ENCODE measurements at regions not wholly inside any gene's neighbourhood (a gene's known extent, or its start where the extent isn't known, plus 50 kb on each side); places are given as distances from the start of the nearest gene placed in this dataset.

GRCh38 chr2:125852364-125852763 lies 803.6 kb upstream of the GYPC start:
- no peaks in the 10 kb centered on the region for H3K4me1 Mint-ChIP-seq
- H3K4me3 Mint-ChIP-seq: no peak overlapping the region
- H3K27me3 Mint-ChIP-seq: no peaks in the 10 kb centered on the region

DNA sequence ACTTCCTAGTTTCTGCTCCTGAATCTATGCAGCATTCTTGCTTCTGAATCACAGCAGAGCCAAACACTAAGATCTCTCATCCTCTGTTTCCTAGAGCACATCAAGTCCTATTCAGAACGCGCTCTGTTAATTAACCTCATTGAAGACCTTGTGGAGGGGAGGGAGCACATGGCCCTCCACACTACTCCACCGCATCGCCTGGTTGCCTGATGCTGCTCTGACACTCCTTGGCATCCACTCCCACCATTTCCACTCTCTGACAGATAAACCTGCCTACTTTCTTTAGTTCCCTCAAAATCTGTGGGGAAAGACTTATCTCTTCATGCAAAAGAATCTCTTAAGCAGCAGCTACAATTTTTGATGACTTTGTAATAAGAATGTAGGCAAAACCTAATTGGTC lies 802.3 kb upstream of the GYPC start:
- peaks cover 2% of the 10 kb centered on the region for H3K36me3 Mint-ChIP-seq
- H3K4me3 Mint-ChIP-seq: no peak overlapping the region
- H3K9me3 Mint-ChIP-seq: peaks cover 0 to 12% (median 4%) of the 10 kb centered on the region in 3 donors
- no peaks in the 10 kb centered on the region for H3K27me3 Mint-ChIP-seq
- no peak overlapping the region for H3K27ac Mint-ChIP-seq
- H3K4me1 Mint-ChIP-seq: no peaks in the 10 kb centered on the region

More at GRCh38 chr2:125852364-125852763, 803.6 kb upstream of the GYPC start:
- no peak overlapping the region for H3K27ac Mint-ChIP-seq
- H3K9me3 Mint-ChIP-seq: peaks cover 0 to 12% (median 4%) of the 10 kb centered on the region in 3 donors
- H3K36me3 Mint-ChIP-seq: peaks cover 2% of the 10 kb centered on the region

DNA sequence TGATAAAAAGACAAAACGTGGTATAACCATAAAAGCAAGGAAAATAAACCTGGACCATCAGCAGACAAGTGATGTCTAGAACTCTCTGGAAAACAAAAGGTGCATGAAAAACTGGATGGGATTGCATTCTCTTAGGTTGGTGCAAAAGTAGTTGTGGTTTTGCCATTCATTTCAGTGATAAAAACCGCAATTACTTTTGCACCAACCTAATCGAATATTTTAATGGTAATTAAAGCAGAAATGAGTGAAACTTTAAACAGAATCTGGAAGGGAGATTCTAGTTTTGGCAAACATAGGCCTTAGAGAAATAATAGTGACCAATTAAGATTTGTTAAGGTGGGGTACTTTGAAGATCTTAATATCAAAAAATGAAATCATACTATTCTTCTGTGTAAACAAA lies 800.8 kb upstream of the GYPC start:
- H3K9me3 Mint-ChIP-seq: peaks cover 0 to 12% (median 4%) of the 10 kb centered on the region in 3 donors
- no peak overlapping the region for H3K4me3 Mint-ChIP-seq
- H3K4me1 Mint-ChIP-seq: no peaks in the 10 kb centered on the region
- H3K27ac Mint-ChIP-seq: no peak overlapping the region
- no peaks in the 10 kb centered on the region for H3K27me3 Mint-ChIP-seq
- peaks cover 2% of the 10 kb centered on the region for H3K36me3 Mint-ChIP-seq

GRCh38 chr2:125857971-125858794 lies 797.8 kb upstream of the GYPC start:
- H3K27ac Mint-ChIP-seq: no peak overlapping the region
- H3K9me3 Mint-ChIP-seq: peaks cover 0 to 12% (median 4%) of the 10 kb centered on the region in 3 donors
- H3K36me3 Mint-ChIP-seq: peaks cover 2% of the 10 kb centered on the region
- no peaks in the 10 kb centered on the region for H3K4me1 Mint-ChIP-seq
- H3K27me3 Mint-ChIP-seq: no peaks in the 10 kb centered on the region
- H3K4me3 Mint-ChIP-seq: no peak overlapping the region

DNA sequence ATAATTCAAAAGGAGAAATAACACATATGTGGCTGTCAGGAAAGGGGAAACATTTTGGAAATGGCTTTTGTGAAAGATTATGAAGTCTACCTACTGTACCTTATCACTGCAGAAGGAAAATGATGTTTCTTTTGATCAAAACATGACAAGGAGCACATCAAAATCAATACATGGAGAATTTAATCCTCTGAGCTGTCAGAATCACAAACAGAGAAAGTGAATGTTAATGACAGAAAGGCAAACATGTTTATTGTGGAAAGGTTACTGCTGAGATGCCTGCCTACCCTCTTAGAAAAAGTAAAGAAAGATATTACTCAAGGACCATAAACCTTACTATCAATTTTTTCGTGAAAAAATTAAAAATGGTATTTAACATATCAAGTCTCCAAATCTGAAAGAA lies 794.5 kb upstream of the GYPC start:
- no peak overlapping the region for H3K27ac Mint-ChIP-seq
- H3K36me3 Mint-ChIP-seq: no peaks in the 10 kb centered on the region
- no peaks in the 10 kb centered on the region for H3K4me1 Mint-ChIP-seq
- H3K9me3 Mint-ChIP-seq: peaks cover 0 to 6% (median 5%) of the 10 kb centered on the region in 3 donors
- no peaks in the 10 kb centered on the region for H3K27me3 Mint-ChIP-seq
- no peak overlapping the region for H3K4me3 Mint-ChIP-seq

- no peaks in the 10 kb centered on the region for H3K4me1 Mint-ChIP-seq
- peaks cover 4 to 11% (median 7%) of the 10 kb centered on the region in 3 donors for H3K9me3 Mint-ChIP-seq
- H3K27me3 Mint-ChIP-seq: no peaks in the 10 kb centered on the region
- H3K4me3 Mint-ChIP-seq: no peak overlapping the region
- no peak overlapping the region for H3K27ac Mint-ChIP-seq
- H3K36me3 Mint-ChIP-seq: no peaks in the 10 kb centered on the region
These were observed 788.0 kb upstream of the GYPC start for GRCh38 chr2:125867908-125868307.

DNA sequence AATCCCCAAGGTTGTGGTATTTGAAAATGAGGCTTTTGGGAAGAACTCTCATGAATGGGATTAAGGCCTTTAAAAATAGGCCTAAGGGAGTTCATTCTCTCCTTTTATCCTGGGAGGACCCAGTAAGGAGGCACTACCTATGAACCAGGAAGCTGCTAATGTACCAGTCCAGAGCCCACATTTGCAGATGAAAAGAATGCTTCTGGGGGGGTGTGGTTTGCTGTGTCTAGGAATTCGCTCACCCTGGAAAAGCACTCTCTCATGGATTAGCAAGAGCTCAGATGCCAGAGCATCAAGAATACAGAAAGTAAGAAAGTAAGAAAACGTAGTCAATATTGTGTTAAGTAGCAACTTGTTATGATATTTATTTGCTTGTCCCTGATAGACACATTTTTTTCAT lies 785.7 kb upstream of the GYPC start:
- H3K9me3 Mint-ChIP-seq: peaks cover 2 to 11% (median 5%) of the 10 kb centered on the region in 3 donors
- no peaks in the 10 kb centered on the region for H3K36me3 Mint-ChIP-seq
- no peak overlapping the region for H3K27ac Mint-ChIP-seq
- no peaks in the 10 kb centered on the region for H3K27me3 Mint-ChIP-seq
- H3K4me1 Mint-ChIP-seq: no peaks in the 10 kb centered on the region
- H3K4me3 Mint-ChIP-seq: no peak overlapping the region

DNA sequence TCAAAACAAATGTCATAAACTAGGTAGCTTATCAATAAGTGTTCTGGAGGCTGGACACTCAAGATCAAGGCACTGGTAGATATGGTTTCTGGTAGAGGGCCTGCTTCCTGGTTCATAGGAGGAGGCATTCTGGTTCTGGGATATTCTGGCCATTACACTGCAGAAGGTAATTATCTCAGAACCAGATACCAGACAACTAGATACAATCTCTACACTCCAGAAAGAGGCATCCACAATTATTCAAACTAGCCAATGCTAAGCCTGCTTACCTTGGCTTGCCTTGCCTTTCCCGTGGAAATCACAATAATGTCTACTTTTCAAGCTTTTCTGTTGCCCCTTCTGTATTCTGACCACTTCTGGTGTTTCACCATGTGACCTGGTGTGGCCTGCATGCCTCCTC lies 785.2 kb upstream of the GYPC start:
- Mint-ChIP-seq H3K4me3 (no peak overlapping the region), H3K4me1 (no peaks in the 10 kb centered on the region), H3K27ac (no peak overlapping the region), H3K36me3 (no peaks in the 10 kb centered on the region), H3K9me3 (peaks cover 2 to 11% (median 5%) of the 10 kb centered on the region in 3 donors), H3K27me3 (no peaks in the 10 kb centered on the region)

DNA sequence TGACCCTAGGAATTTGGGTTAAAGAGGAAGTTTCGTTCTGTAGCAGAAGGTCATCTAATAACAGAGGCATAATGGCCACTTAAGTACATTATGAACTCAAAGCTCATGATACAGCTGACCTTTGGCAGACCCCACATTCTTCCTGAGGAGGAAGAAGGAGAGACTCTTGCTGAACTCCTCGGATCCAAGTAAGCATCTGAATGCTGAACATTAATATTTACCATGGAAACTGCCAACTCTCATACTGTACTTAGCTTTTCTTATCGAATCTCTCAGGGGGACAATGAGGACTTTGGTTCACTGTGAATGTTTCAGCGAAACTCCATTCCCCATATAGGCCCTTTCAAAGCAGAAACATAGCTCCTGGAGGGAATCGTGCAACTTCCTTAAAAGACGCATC lies 781.4 kb upstream of the GYPC start:
- Mint-ChIP-seq H3K4me1 (no peaks in the 10 kb centered on the region), H3K9me3 (peaks cover 3 to 8% (median 5%) of the 10 kb centered on the region in 3 donors), H3K4me3 (no peak overlapping the region), H3K27ac (no peak overlapping the region), H3K27me3 (no peaks in the 10 kb centered on the region), H3K36me3 (no peaks in the 10 kb centered on the region)

- H3K27ac Mint-ChIP-seq: no peak overlapping the region
- H3K4me3 Mint-ChIP-seq: no peak overlapping the region
- H3K4me1 Mint-ChIP-seq: no peaks in the 10 kb centered on the region
- no peaks in the 10 kb centered on the region for H3K36me3 Mint-ChIP-seq
- no peaks in the 10 kb centered on the region for H3K27me3 Mint-ChIP-seq
- H3K9me3 Mint-ChIP-seq: peaks cover 0 to 3% (median 2%) of the 10 kb centered on the region in 3 donors
These were observed 770.6 kb upstream of the GYPC start for GRCh38 chr2:125885340-125885739.

GRCh38 chr2:125886153-125886552 lies 769.8 kb upstream of the GYPC start:
- no peaks in the 10 kb centered on the region for H3K27me3 Mint-ChIP-seq
- H3K9me3 Mint-ChIP-seq: peaks cover 0 to 3% (median 2%) of the 10 kb centered on the region in 3 donors
- no peaks in the 10 kb centered on the region for H3K36me3 Mint-ChIP-seq
- no peaks in the 10 kb centered on the region for H3K4me1 Mint-ChIP-seq
- H3K27ac Mint-ChIP-seq: no peak overlapping the region
- H3K4me3 Mint-ChIP-seq: no peak overlapping the region

DNA sequence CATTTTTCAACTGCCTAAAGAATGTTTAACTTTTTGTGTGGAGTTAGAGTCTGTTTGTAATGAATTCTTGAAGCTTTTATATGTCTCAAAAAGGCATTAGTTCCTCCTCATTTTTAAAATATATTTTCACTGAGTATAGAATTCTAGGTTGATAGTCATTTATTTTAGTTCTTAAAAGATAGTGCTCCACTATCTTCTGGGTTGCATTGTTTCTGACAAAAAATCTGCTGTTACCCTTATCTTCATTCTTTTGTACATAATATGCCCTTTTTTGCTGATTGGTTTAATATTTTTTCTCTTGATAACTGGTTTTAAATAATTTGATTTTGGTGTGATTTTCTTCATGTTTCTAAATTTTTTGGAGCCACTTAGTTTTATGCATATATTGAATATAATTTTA lies 754.7 kb upstream of the GYPC start:
- no peaks in the 10 kb centered on the region for H3K27me3 Mint-ChIP-seq
- no peak overlapping the region for H3K4me3 Mint-ChIP-seq
- H3K36me3 Mint-ChIP-seq: peaks cover 2% of the 10 kb centered on the region
- no peak overlapping the region for H3K27ac Mint-ChIP-seq
- no peaks in the 10 kb centered on the region for H3K4me1 Mint-ChIP-seq
- peaks cover 8 to 27% (median 9%) of the 10 kb centered on the region in 3 donors for H3K9me3 Mint-ChIP-seq

- H3K27ac Mint-ChIP-seq: no peak overlapping the region
- H3K27me3 Mint-ChIP-seq: no peaks in the 10 kb centered on the region
- no peak overlapping the region for H3K4me3 Mint-ChIP-seq
- H3K9me3 Mint-ChIP-seq: peaks cover 2 to 9% (median 5%) of the 10 kb centered on the region in 3 donors
- H3K36me3 Mint-ChIP-seq: no peaks in the 10 kb centered on the region
- H3K4me1 Mint-ChIP-seq: no peaks in the 10 kb centered on the region
These were observed 729.9 kb upstream of the GYPC start for GRCh38 chr2:125925891-125926546.

- Mint-ChIP-seq H3K27me3 (no peaks in the 10 kb centered on the region), H3K36me3 (no peaks in the 10 kb centered on the region), H3K4me3 (no peak overlapping the region), H3K9me3 (peaks cover 6% of the 10 kb centered on the region in 3 donors), H3K27ac (no peak overlapping the region), H3K4me1 (no peaks in the 10 kb centered on the region)
These were observed 720.4 kb upstream of the GYPC start for GRCh38 chr2:125935559-125935958.

- no peak overlapping the region for H3K4me3 Mint-ChIP-seq
- H3K27ac Mint-ChIP-seq: no peak overlapping the region
- no peaks in the 10 kb centered on the region for H3K4me1 Mint-ChIP-seq
- H3K9me3 Mint-ChIP-seq: peaks cover 3 to 12% (median 8%) of the 10 kb centered on the region in 3 donors
- H3K36me3 Mint-ChIP-seq: no peaks in the 10 kb centered on the region
- no peaks in the 10 kb centered on the region for H3K27me3 Mint-ChIP-seq
These were observed 713.2 kb upstream of the GYPC start for GRCh38 chr2:125942585-125943424.
